KMS-11 (cell line): ENCODE measurements at regions not wholly inside any gene's neighbourhood (a gene's known extent, or its start where the extent isn't known, plus 50 kb on each side); places are given as distances from the start of the nearest gene placed in this dataset.

Experiments
- H2AFZ ChIP-seq: fragments of 200-600 bp; sonication (generic); 2 replicates; pipeline ENCODE4 v1.6.1; 2016; ENCODE audit warnings: antibody characterized with exemption, mixed run types, low read depth
- H3K27ac ChIP-seq: fragments of 200-600 bp; sonication (generic); 2 replicates; pipeline ENCODE4 v1.6.1; 2016; ENCODE audit warnings: mild to moderate bottlenecking, mixed run types
- H3K27me3 ChIP-seq: fragments of 200-600 bp; sonication (generic); 2 replicates; pipeline ENCODE4 v1.6.1; 2017; ENCODE audit warnings: mild to moderate bottlenecking, low read depth, mixed run types, moderate library complexity; ENCODE audit not compliant: insufficient read depth
- H3K36me3 ChIP-seq: fragments of 200-600 bp; sonication (generic); 2 replicates; pipeline ENCODE4 v1.6.1; 2017; ENCODE audit warnings: mild to moderate bottlenecking, mixed run types; ENCODE audit not compliant: insufficient read depth
- H3K4me1 ChIP-seq: fragments of 200-600 bp; sonication (generic); 2 replicates; pipeline ENCODE4 v1.6.1; 2016; ENCODE audit warnings: mild to moderate bottlenecking, low read depth, mixed run types; ENCODE audit not compliant: poor library complexity, severe bottlenecking
- H3K4me2 ChIP-seq: fragments of 200-600 bp; sonication (generic); 2 replicates; pipeline ENCODE4 v1.7.0; 2016; ENCODE audit warnings: mild to moderate bottlenecking, mixed run types
- H3K4me3 ChIP-seq: fragments of 200-600 bp; sonication (generic); IDR thresholded peaks from 2 replicates; pipeline ENCODE4 v1.6.1; 2017; ENCODE audit warnings: low read depth, low read length, mixed read lengths; ENCODE audit not compliant: insufficient read depth
- H3K79me2 ChIP-seq: fragments of 200-600 bp; sonication (generic); 2 replicates; pipeline ENCODE4 v1.6.1; 2016; ENCODE audit warnings: low read depth, mixed run types; ENCODE audit not compliant: insufficient read depth
- H3K9ac ChIP-seq: fragments of 200-600 bp; sonication (generic); 2 replicates; pipeline ENCODE4 v1.6.1; 2016; ENCODE audit warnings: mild to moderate bottlenecking, mixed run types
- H4K20me1 ChIP-seq: fragments of 200-600 bp; sonication (generic); 2 replicates; pipeline ENCODE4 v1.6.1; 2016; ENCODE audit warnings: mild to moderate bottlenecking, mixed run types; ENCODE audit not compliant: insufficient read depth
- TF ChIP-seq, protein P1 (sequence below): fragments of 200-600 bp; sonication (generic); conservative IDR thresholded peaks from 2 replicates; pipeline ENCODE4 v1.6.1; 2017; ENCODE audit warnings: low read depth, mild to moderate bottlenecking, antibody characterized with exemption, low read length, moderate library complexity, mixed read lengths

DNA sequence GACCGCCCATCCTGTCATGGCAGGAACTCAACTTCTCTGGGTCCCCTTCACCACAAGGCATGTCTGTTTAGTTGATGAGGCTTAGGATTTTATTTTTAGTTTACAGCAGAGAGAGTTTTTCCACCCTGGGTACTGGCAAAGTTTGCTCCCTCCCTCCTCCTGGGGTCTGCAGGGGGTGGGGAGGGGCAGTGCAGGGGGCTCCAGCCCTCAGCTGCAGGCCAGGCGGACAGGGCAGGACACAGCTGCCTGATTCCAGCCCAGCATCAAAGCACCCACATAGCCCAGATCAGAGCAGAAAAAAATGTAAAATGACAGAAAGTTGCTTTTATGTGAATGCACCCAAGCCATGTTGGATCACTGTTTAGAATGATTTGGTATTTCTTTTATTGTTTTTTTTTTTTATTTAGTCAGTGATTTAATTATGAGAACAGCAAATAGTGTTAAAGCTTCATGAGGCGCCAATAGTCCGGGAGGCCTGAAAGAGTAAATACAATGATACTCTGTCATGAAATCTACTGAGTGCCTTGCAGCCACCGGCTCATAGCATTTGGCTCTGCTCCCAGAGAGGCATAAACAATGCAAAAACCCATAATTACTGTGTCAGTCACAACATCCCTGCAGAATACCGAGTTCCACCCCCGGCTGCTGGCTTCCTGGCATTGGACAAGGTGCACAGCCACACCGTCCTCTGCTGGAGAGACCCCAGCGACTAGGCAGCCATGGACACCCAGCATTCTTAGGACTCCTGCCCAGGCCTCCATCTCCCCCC is 923.5 kb downstream of the UQCRFS1 start:
- no peaks in the 10 kb centered on the region for H3K27me3 ChIP-seq
- no peak overlapping the region for H2AFZ ChIP-seq
- H3K27ac ChIP-seq = no peak overlapping the region
- H3K4me2 ChIP-seq = no peak overlapping the region
- TF ChIP-seq, protein P1, sequence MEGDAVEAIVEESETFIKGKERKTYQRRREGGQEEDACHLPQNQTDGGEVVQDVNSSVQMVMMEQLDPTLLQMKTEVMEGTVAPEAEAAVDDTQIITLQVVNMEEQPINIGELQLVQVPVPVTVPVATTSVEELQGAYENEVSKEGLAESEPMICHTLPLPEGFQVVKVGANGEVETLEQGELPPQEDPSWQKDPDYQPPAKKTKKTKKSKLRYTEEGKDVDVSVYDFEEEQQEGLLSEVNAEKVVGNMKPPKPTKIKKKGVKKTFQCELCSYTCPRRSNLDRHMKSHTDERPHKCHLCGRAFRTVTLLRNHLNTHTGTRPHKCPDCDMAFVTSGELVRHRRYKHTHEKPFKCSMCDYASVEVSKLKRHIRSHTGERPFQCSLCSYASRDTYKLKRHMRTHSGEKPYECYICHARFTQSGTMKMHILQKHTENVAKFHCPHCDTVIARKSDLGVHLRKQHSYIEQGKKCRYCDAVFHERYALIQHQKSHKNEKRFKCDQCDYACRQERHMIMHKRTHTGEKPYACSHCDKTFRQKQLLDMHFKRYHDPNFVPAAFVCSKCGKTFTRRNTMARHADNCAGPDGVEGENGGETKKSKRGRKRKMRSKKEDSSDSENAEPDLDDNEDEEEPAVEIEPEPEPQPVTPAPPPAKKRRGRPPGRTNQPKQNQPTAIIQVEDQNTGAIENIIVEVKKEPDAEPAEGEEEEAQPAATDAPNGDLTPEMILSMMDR = no peak
- no peaks in the 10 kb centered on the region for H3K36me3 ChIP-seq
- H4K20me1 ChIP-seq = no peaks in the 10 kb centered on the region
- no peak overlapping the region for H3K4me3 ChIP-seq
- no peaks in the 10 kb centered on the region for H3K4me1 ChIP-seq
- H3K79me2 ChIP-seq = no peaks in the 10 kb centered on the region
- no peak overlapping the region for H3K9ac ChIP-seq

DNA sequence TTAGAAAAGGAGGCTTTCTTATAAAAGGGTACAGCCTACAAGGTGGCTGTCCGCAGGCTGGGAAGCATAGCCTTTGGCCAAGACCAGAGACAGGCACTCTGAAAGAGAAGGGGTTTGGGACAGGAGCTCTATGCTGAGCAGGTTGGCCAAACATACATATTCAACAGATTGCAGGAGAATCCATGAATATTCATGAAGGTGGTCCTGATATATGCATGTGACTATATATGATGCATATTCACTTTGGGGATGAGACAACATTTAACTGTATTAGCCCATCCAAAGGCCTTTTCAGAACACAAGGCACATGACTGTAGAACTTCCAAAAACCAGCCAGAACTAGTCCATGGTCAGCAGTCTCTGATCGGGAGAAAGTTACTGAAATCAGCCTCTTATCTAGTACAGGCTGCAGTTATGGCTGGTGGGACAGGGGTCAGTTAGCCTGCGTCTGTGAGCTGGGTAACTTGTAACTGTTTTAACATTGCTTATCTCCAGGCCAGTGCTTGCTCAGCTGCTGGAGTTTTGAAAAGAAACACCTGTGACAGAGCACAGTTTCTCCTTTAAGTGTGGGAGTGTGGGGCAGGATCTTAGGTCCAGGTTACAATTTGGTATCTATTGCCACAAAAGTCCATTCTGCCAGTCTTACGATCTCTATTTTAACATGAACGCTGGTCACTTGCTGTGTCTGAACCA is 924.2 kb downstream of the UQCRFS1 start:
- Histone ChIP-seq H3K4me1 (no peaks in the 10 kb centered on the region), H3K4me2 (no peak overlapping the region), H3K4me3 (no peak overlapping the region), H3K27ac (no peak overlapping the region), H3K79me2 (no peaks in the 10 kb centered on the region), H4K20me1 (no peaks in the 10 kb centered on the region), H3K9ac (no peak overlapping the region), H3K36me3 (no peaks in the 10 kb centered on the region), H3K27me3 (no peaks in the 10 kb centered on the region), H2AFZ (no peak overlapping the region)
- TF ChIP-seq, protein P1 = no peak

DNA sequence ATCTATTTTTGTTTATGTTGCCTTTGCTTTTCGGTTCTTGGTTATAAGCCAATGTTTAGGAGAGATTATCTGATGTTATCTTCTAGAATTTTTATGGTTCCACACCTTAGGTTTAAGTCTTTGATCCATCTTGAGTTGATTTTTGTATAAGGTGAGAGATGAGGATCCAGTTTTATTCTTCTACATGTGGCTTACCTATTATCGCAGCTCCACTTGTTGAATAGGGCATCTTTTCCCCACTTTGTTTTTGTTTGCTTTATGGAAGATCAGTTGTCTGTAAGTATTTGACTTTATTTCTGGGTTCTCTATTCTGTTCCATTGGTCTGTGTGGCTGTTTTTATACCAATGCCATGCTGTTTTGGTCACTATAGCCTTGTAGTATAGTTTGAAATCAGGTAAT is 927.0 kb downstream of the UQCRFS1 start:
- Histone ChIP-seq H3K36me3 (no peaks in the 10 kb centered on the region), H3K27me3 (no peaks in the 10 kb centered on the region), H3K4me2 (no peak overlapping the region), H3K27ac (no peak overlapping the region), H3K4me3 (no peak overlapping the region), H3K9ac (no peak overlapping the region), H3K79me2 (no peaks in the 10 kb centered on the region), H4K20me1 (no peaks in the 10 kb centered on the region), H3K4me1 (no peaks in the 10 kb centered on the region), H2AFZ (no peak overlapping the region)
- TF ChIP-seq, protein P1 = no peak

DNA sequence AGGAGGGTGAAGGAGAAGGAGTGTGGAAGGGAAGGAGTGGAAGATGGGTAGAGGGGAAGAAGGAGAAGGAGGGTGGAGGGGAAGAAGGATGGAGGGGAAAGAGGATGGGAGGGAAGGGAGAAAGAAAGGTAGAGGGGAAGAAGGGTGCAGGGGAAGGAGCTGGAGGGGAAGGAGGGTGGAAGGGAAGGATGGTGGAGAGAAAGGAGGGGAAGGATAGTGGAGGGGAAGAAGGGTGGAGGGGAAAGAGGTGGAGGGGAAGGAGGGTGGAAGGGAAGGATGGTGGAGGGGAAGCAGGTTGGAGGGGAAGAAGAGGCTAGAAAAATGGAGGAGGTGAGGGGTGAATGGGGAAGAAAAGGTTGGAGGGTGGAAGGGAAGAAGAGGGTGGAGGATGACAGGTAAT is 927.9 kb downstream of the UQCRFS1 start:
- H2AFZ ChIP-seq = no peak overlapping the region
- H3K4me3 ChIP-seq = no peak overlapping the region
- no peaks in the 10 kb centered on the region for H3K79me2 ChIP-seq
- H3K4me2 ChIP-seq = no peak overlapping the region
- no peak overlapping the region for H3K27ac ChIP-seq
- no peaks in the 10 kb centered on the region for H3K36me3 ChIP-seq
- no peaks in the 10 kb centered on the region for H3K4me1 ChIP-seq
- no peak overlapping the region for H3K9ac ChIP-seq
- TF ChIP-seq, protein P1 = no peak
- no peaks in the 10 kb centered on the region for H3K27me3 ChIP-seq
- no peaks in the 10 kb centered on the region for H4K20me1 ChIP-seq
